AG04450 (cell line): ENCODE measurements at regions not wholly inside any gene's neighbourhood (a gene's known extent, or its start where the extent isn't known, plus 50 kb on each side); places are given as distances from the start of the nearest gene placed in this dataset.

Experiments
- CTCF ChIA-PET: fragments of 300-600, 350-600 bp; formaldehyde crosslinking; extraction: SDS; loops from one replicate; lab custom pipeline; 2022; ENCODE audit warnings: antibody characterized with exemption, inconsistent platforms; lab: Charles Lee
- POLR2A ChIA-PET: fragments of 350-600 bp; formaldehyde crosslinking; extraction: SDS; loops from one replicate; lab custom pipeline; 2021; ENCODE audit warnings: antibody characterized with exemption, inconsistent platforms; lab: Yijun Ruan, JAX
- DNase-seq: peaks from one replicate; pipeline ENCODE4 v3.0.0-alpha.2; 2011; ENCODE audit warnings: low read depth, low spot score
- H3K27ac ChIP-seq: one replicate; pipeline ENCODE4 v1.5.1; 2012; ENCODE audit warnings: low read depth, low read length, control low read depth
- H3K27me3 ChIP-seq: one replicate; pipeline ENCODE4 v1.6.0; 2012; ENCODE audit warnings: low read length; ENCODE audit not compliant: control insufficient read depth, insufficient read depth
- H3K4me3 ChIP-seq: 2 replicates; pipeline ENCODE4 v1.5.1; 2011; ENCODE audit warnings: mild to moderate bottlenecking, low read depth, low read length, control low read depth
- H3K9me3 ChIP-seq: 2 replicates; pipeline ENCODE4 v1.5.1; 2012; ENCODE audit warnings: low read length; ENCODE audit not compliant: control insufficient read depth, insufficient read depth
- TF ChIP-seq, protein P1 (sequence below): IDR thresholded peaks from 2 replicates; pipeline ENCODE4 v1.5.1; 2011; ENCODE audit warnings: low read depth, low read length, control low read depth, inconsistent platforms

DNA sequence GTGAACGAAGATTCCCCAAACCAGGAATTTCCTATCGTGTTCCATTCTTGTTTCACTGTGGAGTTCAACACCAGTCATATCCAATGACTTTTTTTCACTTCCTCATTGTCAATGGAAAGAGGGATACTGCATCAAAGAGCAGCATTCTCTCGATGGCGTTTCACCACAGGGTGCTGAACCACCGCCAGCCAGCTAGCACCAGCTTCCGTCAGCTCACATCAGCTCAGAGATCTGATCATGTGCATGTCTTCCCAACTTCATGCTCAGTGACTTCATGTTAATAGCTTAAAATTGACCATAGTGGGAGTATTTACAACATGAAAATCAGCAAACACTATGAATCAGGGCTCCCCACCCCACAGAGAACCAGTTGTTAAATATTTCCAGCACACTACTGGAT, 359.9 kb downstream of the TNS1 start:
- DNase-seq: no peak
- ChIA-PET CTCF (no interaction called here), POLR2A (no interaction called here)
- Histone ChIP-seq H3K27me3 (peaks cover 15% of the 10 kb centered on the region), H3K9me3 (no peaks in the 10 kb centered on the region), H3K27ac (no peak overlapping the region), H3K4me3 (no peak overlapping the region)
- TF ChIP-seq, protein P1, sequence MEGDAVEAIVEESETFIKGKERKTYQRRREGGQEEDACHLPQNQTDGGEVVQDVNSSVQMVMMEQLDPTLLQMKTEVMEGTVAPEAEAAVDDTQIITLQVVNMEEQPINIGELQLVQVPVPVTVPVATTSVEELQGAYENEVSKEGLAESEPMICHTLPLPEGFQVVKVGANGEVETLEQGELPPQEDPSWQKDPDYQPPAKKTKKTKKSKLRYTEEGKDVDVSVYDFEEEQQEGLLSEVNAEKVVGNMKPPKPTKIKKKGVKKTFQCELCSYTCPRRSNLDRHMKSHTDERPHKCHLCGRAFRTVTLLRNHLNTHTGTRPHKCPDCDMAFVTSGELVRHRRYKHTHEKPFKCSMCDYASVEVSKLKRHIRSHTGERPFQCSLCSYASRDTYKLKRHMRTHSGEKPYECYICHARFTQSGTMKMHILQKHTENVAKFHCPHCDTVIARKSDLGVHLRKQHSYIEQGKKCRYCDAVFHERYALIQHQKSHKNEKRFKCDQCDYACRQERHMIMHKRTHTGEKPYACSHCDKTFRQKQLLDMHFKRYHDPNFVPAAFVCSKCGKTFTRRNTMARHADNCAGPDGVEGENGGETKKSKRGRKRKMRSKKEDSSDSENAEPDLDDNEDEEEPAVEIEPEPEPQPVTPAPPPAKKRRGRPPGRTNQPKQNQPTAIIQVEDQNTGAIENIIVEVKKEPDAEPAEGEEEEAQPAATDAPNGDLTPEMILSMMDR: no peak

DNA sequence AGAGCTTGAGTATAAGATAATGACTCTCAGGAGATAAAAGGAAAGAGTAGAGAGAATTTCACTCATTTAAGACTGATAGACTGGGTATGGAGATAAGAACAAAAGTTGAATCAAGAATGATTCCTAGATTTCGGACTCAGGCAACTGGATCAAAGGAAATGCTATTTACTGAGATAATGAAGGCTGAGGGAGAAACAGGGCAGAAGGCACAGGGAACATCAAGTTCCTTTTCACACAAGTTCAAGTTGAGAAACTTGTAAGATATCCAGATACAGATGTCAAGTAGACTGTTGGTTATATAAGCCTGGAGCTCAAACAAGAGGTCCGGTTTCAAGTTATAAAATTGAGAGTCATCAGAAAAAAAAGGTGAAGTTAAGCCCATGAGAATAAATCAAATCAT, 360.8 kb downstream of the TNS1 start:
- CTCF ChIA-PET: interaction anchor here (1.4 to 1.9 kb wide), 2 partner anchors 9 to 71 kb away, joined by 4 to 12 read pairs; no protein-coding TSS in a partner anchor
- no peak overlapping the region for H3K27ac ChIP-seq
- no peak overlapping the region for H3K4me3 ChIP-seq
- peaks cover 15% of the 10 kb centered on the region for H3K27me3 ChIP-seq
- TF ChIP-seq, protein P1: no peak
- POLR2A ChIA-PET: no interaction called here
- no peak for DNase-seq
- H3K9me3 ChIP-seq: no peaks in the 10 kb centered on the region

DNA sequence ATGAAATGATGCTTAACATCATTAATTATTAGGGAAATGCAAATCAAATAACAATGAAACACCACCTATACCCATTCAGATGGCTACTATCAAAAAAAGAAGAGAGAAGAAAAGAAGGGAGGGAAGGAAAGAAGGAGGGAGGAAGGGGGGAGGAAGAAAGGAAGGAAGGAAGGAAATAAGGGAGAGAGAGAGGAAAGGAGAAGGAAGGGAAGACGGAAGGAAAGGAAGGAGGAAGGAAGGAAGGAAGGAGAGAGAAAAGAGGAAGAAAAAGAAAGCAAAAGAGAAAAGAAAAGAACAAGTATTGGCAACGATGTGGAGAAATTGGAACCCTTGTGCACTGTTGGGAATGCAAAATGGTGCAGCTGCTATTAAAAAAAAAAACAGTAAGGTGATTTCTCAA, 363.3 kb downstream of the TNS1 start:
- no peak overlapping the region for H3K27ac ChIP-seq
- CTCF ChIA-PET: interaction anchor here (5.8 kb wide), 1 partner anchor 12 kb away, joined by 38 read pairs; no protein-coding TSS in a partner anchor
- peaks cover 27% of the 10 kb centered on the region for H3K27me3 ChIP-seq
- POLR2A ChIA-PET: no interaction called here
- no peak overlapping the region for H3K4me3 ChIP-seq
- TF ChIP-seq, protein P1: no peak
- no peaks in the 10 kb centered on the region for H3K9me3 ChIP-seq
- no peak for DNase-seq

DNA sequence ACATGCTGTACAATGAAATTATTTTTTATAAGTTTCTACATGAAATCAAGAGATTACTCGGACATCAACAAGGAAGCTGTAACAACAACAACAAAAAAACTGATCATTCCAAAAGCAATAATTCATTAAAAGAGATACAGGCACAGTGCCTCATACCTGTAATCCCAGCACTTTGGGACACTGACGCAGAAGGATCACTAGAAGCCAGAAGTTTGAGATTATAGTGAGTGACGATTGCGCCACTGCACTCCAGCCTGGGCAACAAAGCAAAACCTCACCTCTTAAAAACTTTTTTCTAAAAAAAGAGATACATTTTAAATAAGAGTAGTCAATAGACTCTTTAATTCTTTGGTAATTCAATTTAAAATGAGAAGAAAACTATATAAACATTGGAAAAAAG, 364.3 kb downstream of the TNS1 start:
- Histone ChIP-seq H3K9me3 (no peaks in the 10 kb centered on the region), H3K27ac (no peak overlapping the region), H3K4me3 (no peak overlapping the region), H3K27me3 (peaks cover 20% of the 10 kb centered on the region)
- ChIA-PET CTCF (interaction anchor here (5.8 kb wide), 1 partner anchor 13 kb away, joined by 38 read pairs; no protein-coding TSS in a partner anchor), POLR2A (no interaction called here)
- DNase-seq: no peak
- TF ChIP-seq, protein P1: no peak

DNA sequence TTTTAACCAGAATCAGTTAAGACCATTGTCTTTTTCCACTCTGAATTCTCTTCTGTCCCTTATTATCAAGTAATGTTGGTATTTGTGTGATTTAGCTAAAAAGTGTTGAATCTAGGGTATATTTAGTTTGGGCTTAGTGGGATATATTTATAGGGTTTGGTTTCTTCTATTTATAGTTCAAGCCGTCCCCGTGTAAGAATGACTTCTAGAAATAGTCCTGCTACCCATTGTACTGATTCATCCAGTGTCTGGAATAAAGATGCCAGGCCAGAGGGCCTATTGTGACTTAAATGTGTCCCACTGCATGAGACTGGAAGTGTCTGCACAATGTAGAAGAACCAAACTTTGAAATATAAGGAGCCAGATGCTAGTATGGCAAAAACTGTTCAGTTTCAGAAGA, 364.8 kb downstream of the TNS1 start:
- H3K27ac ChIP-seq: no peak overlapping the region
- no peaks in the 10 kb centered on the region for H3K9me3 ChIP-seq
- H3K27me3 ChIP-seq: peaks cover 25% of the 10 kb centered on the region
- no peak overlapping the region for H3K4me3 ChIP-seq
- no peak for DNase-seq
- TF ChIP-seq, protein P1: no peak
- CTCF ChIA-PET: interaction anchor here (0.6 to 5.8 kb wide), 2 partner anchors 13 to 1061 kb away, joined by 3 to 38 read pairs; no protein-coding TSS in a partner anchor
- POLR2A ChIA-PET: no interaction called here
